ENCODE measurements at regions not wholly inside any gene's neighbourhood (a gene's known extent, or its start where the extent isn't known, plus 50 kb on each side); places are given as distances from the start of the nearest gene placed in this dataset.

DNA sequence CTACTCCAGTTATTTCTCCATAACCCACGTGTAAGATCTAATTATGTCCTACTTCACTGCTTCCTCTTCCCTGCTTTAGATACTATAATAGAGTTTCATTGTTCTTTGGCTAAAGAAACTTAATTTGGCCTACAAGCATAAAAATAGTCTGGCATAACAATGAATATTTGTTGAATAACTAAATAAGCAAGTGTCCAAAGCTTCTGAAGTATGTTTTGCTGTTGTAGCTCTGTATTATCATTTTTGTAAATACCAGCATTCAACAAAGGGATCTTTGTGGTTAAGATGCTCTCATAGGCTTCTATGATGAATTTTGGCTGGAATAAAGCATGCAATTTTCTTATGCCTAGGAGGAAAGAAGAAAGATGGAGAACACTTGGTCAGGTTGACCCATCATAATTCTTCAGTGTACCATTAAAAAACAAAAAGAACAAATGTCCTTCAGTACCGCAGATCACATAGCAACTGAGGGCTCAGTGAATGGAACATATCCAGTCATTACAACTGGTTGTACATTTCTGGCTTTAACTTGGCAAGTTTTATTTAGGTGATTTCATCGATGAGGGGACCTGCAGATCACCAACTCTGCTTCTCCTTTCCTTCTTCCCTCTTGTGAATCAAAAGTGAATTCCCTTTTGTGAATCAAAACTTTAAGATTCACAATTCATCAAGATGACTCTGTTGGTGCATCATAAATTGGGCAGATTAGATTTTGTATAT is 465.9 kb upstream of the TGFBR2 start:
- POLR2A ChIA-PET = no interaction called here
- ATAC-seq = no peak
- no peaks in the 10 kb centered on the region for H3K4me1 ChIP-seq (ENCODE audit: control insufficient read depth, insufficient read depth, low read length)
- in situ Hi-C loops (cut with HindIII; ENCODE audit: low pct_unique_long_range_greater_than_20kb, low sequenced_read_pairs) (no loop called here), intact Hi-C loops (cut with micrococcal nuclease; ENCODE audit: unreplicated experiment) (no loop called here)
- BruUV-seq (replicated peaks) = no TSS peak
- no peak overlapping the region for H3K4me3 ChIP-seq (ENCODE audit: low read depth in 2 of 2, low read length in 2 of 2)
- TF ChIP-seq TCF7L2 (IDR thresholded peaks at IDR 0.05; ENCODE audit: low read depth, low read length) (no peak), POLR2AphosphoS5 (IDR thresholded peaks at IDR 0.05; ENCODE audit: low read depth, low read length) (no peak), SIN3A (IDR thresholded peaks at IDR 0.05; ENCODE audit: borderline replicate concordance, insufficient read depth, low read depth, low read length) (no peak)
- TF ChIP-seq, protein P1, sequence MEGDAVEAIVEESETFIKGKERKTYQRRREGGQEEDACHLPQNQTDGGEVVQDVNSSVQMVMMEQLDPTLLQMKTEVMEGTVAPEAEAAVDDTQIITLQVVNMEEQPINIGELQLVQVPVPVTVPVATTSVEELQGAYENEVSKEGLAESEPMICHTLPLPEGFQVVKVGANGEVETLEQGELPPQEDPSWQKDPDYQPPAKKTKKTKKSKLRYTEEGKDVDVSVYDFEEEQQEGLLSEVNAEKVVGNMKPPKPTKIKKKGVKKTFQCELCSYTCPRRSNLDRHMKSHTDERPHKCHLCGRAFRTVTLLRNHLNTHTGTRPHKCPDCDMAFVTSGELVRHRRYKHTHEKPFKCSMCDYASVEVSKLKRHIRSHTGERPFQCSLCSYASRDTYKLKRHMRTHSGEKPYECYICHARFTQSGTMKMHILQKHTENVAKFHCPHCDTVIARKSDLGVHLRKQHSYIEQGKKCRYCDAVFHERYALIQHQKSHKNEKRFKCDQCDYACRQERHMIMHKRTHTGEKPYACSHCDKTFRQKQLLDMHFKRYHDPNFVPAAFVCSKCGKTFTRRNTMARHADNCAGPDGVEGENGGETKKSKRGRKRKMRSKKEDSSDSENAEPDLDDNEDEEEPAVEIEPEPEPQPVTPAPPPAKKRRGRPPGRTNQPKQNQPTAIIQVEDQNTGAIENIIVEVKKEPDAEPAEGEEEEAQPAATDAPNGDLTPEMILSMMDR (IDR thresholded peaks at IDR 0.05) = no peak
- TF ChIP-seq, protein P2, sequence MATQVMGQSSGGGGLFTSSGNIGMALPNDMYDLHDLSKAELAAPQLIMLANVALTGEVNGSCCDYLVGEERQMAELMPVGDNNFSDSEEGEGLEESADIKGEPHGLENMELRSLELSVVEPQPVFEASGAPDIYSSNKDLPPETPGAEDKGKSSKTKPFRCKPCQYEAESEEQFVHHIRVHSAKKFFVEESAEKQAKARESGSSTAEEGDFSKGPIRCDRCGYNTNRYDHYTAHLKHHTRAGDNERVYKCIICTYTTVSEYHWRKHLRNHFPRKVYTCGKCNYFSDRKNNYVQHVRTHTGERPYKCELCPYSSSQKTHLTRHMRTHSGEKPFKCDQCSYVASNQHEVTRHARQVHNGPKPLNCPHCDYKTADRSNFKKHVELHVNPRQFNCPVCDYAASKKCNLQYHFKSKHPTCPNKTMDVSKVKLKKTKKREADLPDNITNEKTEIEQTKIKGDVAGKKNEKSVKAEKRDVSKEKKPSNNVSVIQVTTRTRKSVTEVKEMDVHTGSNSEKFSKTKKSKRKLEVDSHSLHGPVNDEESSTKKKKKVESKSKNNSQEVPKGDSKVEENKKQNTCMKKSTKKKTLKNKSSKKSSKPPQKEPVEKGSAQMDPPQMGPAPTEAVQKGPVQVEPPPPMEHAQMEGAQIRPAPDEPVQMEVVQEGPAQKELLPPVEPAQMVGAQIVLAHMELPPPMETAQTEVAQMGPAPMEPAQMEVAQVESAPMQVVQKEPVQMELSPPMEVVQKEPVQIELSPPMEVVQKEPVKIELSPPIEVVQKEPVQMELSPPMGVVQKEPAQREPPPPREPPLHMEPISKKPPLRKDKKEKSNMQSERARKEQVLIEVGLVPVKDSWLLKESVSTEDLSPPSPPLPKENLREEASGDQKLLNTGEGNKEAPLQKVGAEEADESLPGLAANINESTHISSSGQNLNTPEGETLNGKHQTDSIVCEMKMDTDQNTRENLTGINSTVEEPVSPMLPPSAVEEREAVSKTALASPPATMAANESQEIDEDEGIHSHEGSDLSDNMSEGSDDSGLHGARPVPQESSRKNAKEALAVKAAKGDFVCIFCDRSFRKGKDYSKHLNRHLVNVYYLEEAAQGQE (IDR thresholded peaks at IDR 0.05; ENCODE audit: insufficient read depth in 1 of 2, low read depth in 2 of 2, low read length in 1 of 2) = no peak
- H3K27ac ChIP-seq (ENCODE audit: low read length) = no peak overlapping the region; the same call in 1 of the 2 replicates
- no peaks in the 10 kb centered on the region for H3K27me3 ChIP-seq (ENCODE audit: control insufficient read depth, insufficient read depth, low read length)
- no peaks in the 10 kb centered on the region for H3K9me3 ChIP-seq (ENCODE audit: control insufficient read depth, insufficient read depth, low read depth, low read length)
- DNase-seq (ENCODE audit: low read depth, low spot score) = no peak
- CTCF ChIA-PET = interaction anchor here (0.6 kb wide), 1 partner anchor 480 kb away, joined by 10 read pairs; no protein-coding TSS in a partner anchor
- no peaks in the 10 kb centered on the region for H3K36me3 ChIP-seq (ENCODE audit: control insufficient read depth, insufficient read depth, low read length)

DNA sequence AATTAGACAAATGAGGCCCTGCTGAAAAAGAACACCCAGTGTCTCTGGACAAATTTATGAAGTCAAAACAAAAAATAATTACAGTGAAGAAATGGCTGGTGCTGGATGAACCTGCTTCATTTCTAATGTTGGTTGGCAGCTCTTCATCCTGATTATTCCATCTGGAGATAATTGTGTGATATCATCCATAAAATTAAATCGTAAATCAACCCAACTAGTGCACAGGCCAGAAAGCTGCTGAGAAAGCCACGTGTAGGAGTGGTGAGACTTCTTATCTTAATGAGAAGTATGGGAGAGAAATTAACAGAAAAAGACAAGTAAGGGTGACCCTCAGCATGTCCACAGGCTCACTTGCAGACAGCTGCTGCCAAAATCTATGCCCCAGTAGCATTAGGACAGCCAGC is 465.2 kb upstream of the TGFBR2 start:
- Histone ChIP-seq H3K36me3 (ENCODE audit: control insufficient read depth, insufficient read depth, low read length) (no peaks in the 10 kb centered on the region), H3K27me3 (ENCODE audit: control insufficient read depth, insufficient read depth, low read length) (no peaks in the 10 kb centered on the region), H3K27ac (ENCODE audit: low read length) (no peak overlapping the region), H3K9me3 (ENCODE audit: control insufficient read depth, insufficient read depth, low read depth, low read length) (no peaks in the 10 kb centered on the region), H3K4me3 (ENCODE audit: low read depth in 2 of 2, low read length in 2 of 2) (no peak overlapping the region), H3K4me1 (ENCODE audit: control insufficient read depth, insufficient read depth, low read length) (no peaks in the 10 kb centered on the region)
- no TSS peak for BruUV-seq (replicated peaks)
- TF ChIP-seq TCF7L2 (IDR thresholded peaks at IDR 0.05; ENCODE audit: low read depth, low read length) = no peak
- TF ChIP-seq SIN3A (IDR thresholded peaks at IDR 0.05; ENCODE audit: borderline replicate concordance, insufficient read depth, low read depth, low read length) = no peak
- TF ChIP-seq POLR2AphosphoS5 (IDR thresholded peaks at IDR 0.05; ENCODE audit: low read depth, low read length) = no peak
- TF ChIP-seq, protein P2 (IDR thresholded peaks at IDR 0.05; ENCODE audit: insufficient read depth in 1 of 2, low read depth in 2 of 2, low read length in 1 of 2) = no peak
- TF ChIP-seq, protein P1 (IDR thresholded peaks at IDR 0.05) = no peak
- POLR2A ChIA-PET = no interaction called here
- no peak for DNase-seq (ENCODE audit: low read depth, low spot score)
- intact Hi-C loops (cut with micrococcal nuclease; ENCODE audit: unreplicated experiment) = no loop called here
- CTCF ChIA-PET = no interaction called here
- in situ Hi-C loops (cut with HindIII; ENCODE audit: low pct_unique_long_range_greater_than_20kb, low sequenced_read_pairs) = no loop called here
- no peak for ATAC-seq

All from Panc1 (cell line).